HuH-7 (cell line): ENCODE measurements at regions not wholly inside any gene's neighbourhood (a gene's known extent, or its start where the extent isn't known, plus 50 kb on each side); places are given as distances from the start of the nearest gene placed in this dataset.

Experiments used
- DNase-seq: peaks from one replicate; pipeline ENCODE4 v3.0.0; 2011; ENCODE audit warnings: low spot score

GRCh38 chr11:130715085-130715876 is 201.0 kb downstream of the SNX19 start:
- DNase-seq, result no peak

- no peak for DNase-seq
Measured at GRCh38 chr11:130715877-130716220, 200.4 kb downstream of the SNX19 start.

- no peak for DNase-seq
Measured at GRCh38 chr11:130718120-130718519, 198.2 kb downstream of the SNX19 start.

- no peak for DNase-seq
Measured at GRCh38 chr11:130719220-130719915, 196.9 kb downstream of the SNX19 start.

GRCh38 chr11:130720232-130721022 is 195.9 kb downstream of the SNX19 start:
- no peak for DNase-seq

GRCh38 chr11:130721023-130721681 is 195.1 kb downstream of the SNX19 start:
- no peak for DNase-seq

GRCh38 chr11:130721736-130722135 is 194.5 kb downstream of the SNX19 start:
- no peak for DNase-seq

GRCh38 chr11:130722401-130722800 is 193.9 kb downstream of the SNX19 start:
- DNase-seq, result no peak

- DNase-seq, result no peak
Measured at GRCh38 chr11:130725421-130726233, 190.7 kb downstream of the SNX19 start.

- DNase-seq, result no peak
Measured at GRCh38 chr11:130726234-130727037, 189.8 kb downstream of the SNX19 start.

- no peak for DNase-seq
Measured at GRCh38 chr11:130727157-130728119, 188.8 kb downstream of the SNX19 start.

GRCh38 chr11:130728185-130729180 is 187.8 kb downstream of the SNX19 start:
- DNase-seq, result no peak

GRCh38 chr11:130729193-130729592 is 187.1 kb downstream of the SNX19 start:
- DNase-seq, result no peak

GRCh38 chr11:130729678-130730300 is 186.5 kb downstream of the SNX19 start:
- no peak for DNase-seq

GRCh38 chr11:130731401-130731800 is 184.9 kb downstream of the SNX19 start:
- DNase-seq, result no peak

GRCh38 chr11:130732476-130732875 is 183.8 kb downstream of the SNX19 start:
- no peak for DNase-seq

- DNase-seq, result no peak
Measured at GRCh38 chr11:130737041-130737830, 179.0 kb downstream of the SNX19 start.
